Activated T-helper 2 cell treated with anti-CD3 and anti-CD28 coated beads, Interferon-gamma antibody, Interleukin-2, Interleukin-4, amounts not matched to agents 10 μg/mL and 5 μg/mL and 100 μg/mL, durations not matched to agents 14 hours and 24 hours and 36 hours (primary cell): ENCODE measurements at regions not wholly inside any gene's neighbourhood (a gene's known extent, or its start where the extent isn't known, plus 50 kb on each side); places are given as distances from the start of the nearest gene placed in this dataset.
"Not testable (repeated sequence)": the region's sequence is repeated elsewhere in the genome, so short reads cannot be mapped to it uniquely, and the experiment has no call there.

Source experiments
- DNase-seq: peaks from one replicate; pipeline ENCODE4 v3.0.0; 2021; ENCODE audit warnings: low spot score
- H3K27ac Mint-ChIP-seq: one replicate; pipeline ENCODE4 v1.8.0; 2021; ENCODE audit warnings: mixed read lengths
- H3K27me3 Mint-ChIP-seq: one replicate; pipeline ENCODE4 v1.8.0; 2021; ENCODE audit warnings: low read depth, mixed read lengths
- H3K36me3 Mint-ChIP-seq: one replicate; pipeline ENCODE4 v1.8.0; 2021; ENCODE audit warnings: low read depth, mixed read lengths
- H3K4me1 Mint-ChIP-seq: one replicate; pipeline ENCODE4 v1.8.0; 2021; ENCODE audit warnings: low read depth, mixed read lengths
- H3K4me3 Mint-ChIP-seq: one replicate; pipeline ENCODE4 v1.8.0; 2021; ENCODE audit warnings: low read depth, mild to moderate bottlenecking, moderate library complexity, mixed read lengths
- H3K9me3 Mint-ChIP-seq: one replicate; pipeline ENCODE4 v1.8.0; 2021; ENCODE audit warnings: mixed read lengths
- intact Hi-C: fragments of 100-400 bp; cut with micrococcal nuclease; formaldehyde crosslinking; loops from one replicate; pipeline ENCODE4 v1.15.1; 2023

- Mint-ChIP-seq H3K27me3 (peaks cover 3% of the 10 kb centered on the region), H3K9me3 (no peaks in the 10 kb centered on the region)
Observed at GRCh38 chr9:15077946-15078729, 167.9 kb upstream of the FREM1 start.

GRCh38 chr9:15073620-15074019, 163.4 kb upstream of the FREM1 start:
- Mint-ChIP-seq H3K9me3 (no peaks in the 10 kb centered on the region), H3K27ac (no peak overlapping the region), H3K36me3 (no peaks in the 10 kb centered on the region), H3K4me1 (no peaks in the 10 kb centered on the region), H3K27me3 (peaks cover 4% of the 10 kb centered on the region), H3K4me3 (no peak overlapping the region)
- intact Hi-C loops = no loop called here
- no peak for DNase-seq

More at GRCh38 chr9:15077946-15078729, 167.9 kb upstream of the FREM1 start:
- no peaks in the 10 kb centered on the region for H3K36me3 Mint-ChIP-seq
- intact Hi-C loops = no loop called here
- no peak for DNase-seq
- H3K4me1 Mint-ChIP-seq = no peaks in the 10 kb centered on the region
- H3K27ac Mint-ChIP-seq = no peak overlapping the region
- H3K4me3 Mint-ChIP-seq = no peak overlapping the region

GRCh38 chr9:15070716-15071115, 160.5 kb upstream of the FREM1 start:
- H3K9me3 Mint-ChIP-seq = no peaks in the 10 kb centered on the region
- no peak overlapping the region for H3K27ac Mint-ChIP-seq
- no peak overlapping the region for H3K4me3 Mint-ChIP-seq
- intact Hi-C loops = no loop called here
- no peaks in the 10 kb centered on the region for H3K36me3 Mint-ChIP-seq
- H3K4me1 Mint-ChIP-seq = no peaks in the 10 kb centered on the region
- peaks cover 12% of the 10 kb centered on the region for H3K27me3 Mint-ChIP-seq
- DNase-seq = no peak

GRCh38 chr9:15069106-15069505, 158.9 kb upstream of the FREM1 start:
- Mint-ChIP-seq H3K27ac (no peak overlapping the region), H3K9me3 (no peaks in the 10 kb centered on the region), H3K4me3 (no peak overlapping the region), H3K27me3 (peaks cover 12% of the 10 kb centered on the region), H3K36me3 (no peaks in the 10 kb centered on the region), H3K4me1 (no peaks in the 10 kb centered on the region)
- DNase-seq = no peak
- intact Hi-C loops = no loop called here

- intact Hi-C loops = no loop called here
- H3K9me3 Mint-ChIP-seq = no peaks in the 10 kb centered on the region
- no peaks in the 10 kb centered on the region for H3K36me3 Mint-ChIP-seq
- no peak overlapping the region for H3K27ac Mint-ChIP-seq
- H3K4me3 Mint-ChIP-seq = no peak overlapping the region
- H3K4me1 Mint-ChIP-seq = no peaks in the 10 kb centered on the region
- H3K27me3 Mint-ChIP-seq = peaks cover 12% of the 10 kb centered on the region
- no peak for DNase-seq
Observed at GRCh38 chr9:15068261-15068660, 158.0 kb upstream of the FREM1 start.

- peaks cover 4% of the 10 kb centered on the region for H3K4me1 Mint-ChIP-seq
- intact Hi-C loops = no loop called here
Observed at GRCh38 chr9:15059003-15059402, 148.8 kb upstream of the FREM1 start.

GRCh38 chr9:15058236-15058635, 148.0 kb upstream of the FREM1 start:
- no peak overlapping the region for H3K27ac Mint-ChIP-seq
- no peak for DNase-seq
- no peaks in the 10 kb centered on the region for H3K36me3 Mint-ChIP-seq
- peaks cover 4% of the 10 kb centered on the region for H3K4me1 Mint-ChIP-seq
- H3K27me3 Mint-ChIP-seq = no peaks in the 10 kb centered on the region
- H3K4me3 Mint-ChIP-seq = no peak overlapping the region
- intact Hi-C loops = no loop called here
- no peaks in the 10 kb centered on the region for H3K9me3 Mint-ChIP-seq

More at GRCh38 chr9:15059003-15059402, 148.8 kb upstream of the FREM1 start:
- H3K36me3 Mint-ChIP-seq = no peaks in the 10 kb centered on the region
- DNase-seq = no peak
- H3K27me3 Mint-ChIP-seq = no peaks in the 10 kb centered on the region
- H3K4me3 Mint-ChIP-seq = no peak overlapping the region
- H3K27ac Mint-ChIP-seq = no peak overlapping the region
- no peaks in the 10 kb centered on the region for H3K9me3 Mint-ChIP-seq

- H3K27me3 Mint-ChIP-seq, intact Hi-C loops, DNase-seq, H3K36me3 Mint-ChIP-seq, H3K4me1 Mint-ChIP-seq, H3K4me3 Mint-ChIP-seq, H3K9me3 Mint-ChIP-seq, H3K27ac Mint-ChIP-seq: not testable (repeated sequence)
Observed at GRCh38 chr9:15055284-15055683, 145.1 kb upstream of the FREM1 start.

- no peaks in the 10 kb centered on the region for H3K4me1 Mint-ChIP-seq
- no peak overlapping the region for H3K4me3 Mint-ChIP-seq
- no peaks in the 10 kb centered on the region for H3K36me3 Mint-ChIP-seq
- intact Hi-C loops = no loop called here
- no peaks in the 10 kb centered on the region for H3K9me3 Mint-ChIP-seq
- no peak overlapping the region for H3K27ac Mint-ChIP-seq
- peaks cover 5% of the 10 kb centered on the region for H3K27me3 Mint-ChIP-seq
- no peak for DNase-seq
Observed at GRCh38 chr9:15048772-15049171, 138.5 kb upstream of the FREM1 start.

- no peaks in the 10 kb centered on the region for H3K9me3 Mint-ChIP-seq
- DNase-seq = no peak
- H3K4me1 Mint-ChIP-seq = no peaks in the 10 kb centered on the region
- intact Hi-C loops = no loop called here
- H3K36me3 Mint-ChIP-seq = no peaks in the 10 kb centered on the region
- no peak overlapping the region for H3K4me3 Mint-ChIP-seq
- H3K27me3 Mint-ChIP-seq = peaks cover 5% of the 10 kb centered on the region
- H3K27ac Mint-ChIP-seq = no peak overlapping the region
Observed at GRCh38 chr9:15047028-15047551, 136.9 kb upstream of the FREM1 start.

GRCh38 chr9:15033316-15033715, 123.1 kb upstream of the FREM1 start:
- H3K27ac Mint-ChIP-seq = no peak overlapping the region
- no peak overlapping the region for H3K4me3 Mint-ChIP-seq
- no peak for DNase-seq
- no peaks in the 10 kb centered on the region for H3K4me1 Mint-ChIP-seq
- no peaks in the 10 kb centered on the region for H3K27me3 Mint-ChIP-seq
- intact Hi-C loops = no loop called here
- H3K36me3 Mint-ChIP-seq = no peaks in the 10 kb centered on the region
- peaks cover 4% of the 10 kb centered on the region for H3K9me3 Mint-ChIP-seq

- Mint-ChIP-seq H3K36me3 (no peaks in the 10 kb centered on the region), H3K27ac (no peak overlapping the region)
Observed at GRCh38 chr9:15032860-15033259, 122.6 kb upstream of the FREM1 start.

GRCh38 chr9:15021146-15021545, 110.9 kb upstream of the FREM1 start:
- intact Hi-C loops = no loop called here
- Mint-ChIP-seq H3K36me3 (no peaks in the 10 kb centered on the region), H3K4me3 (no peak overlapping the region), H3K27me3 (no peaks in the 10 kb centered on the region), H3K4me1 (no peaks in the 10 kb centered on the region), H3K9me3 (peaks cover 3% of the 10 kb centered on the region), H3K27ac (no peak overlapping the region)
- no peak for DNase-seq

More at GRCh38 chr9:15032860-15033259, 122.6 kb upstream of the FREM1 start:
- no peak for DNase-seq
- H3K27me3 Mint-ChIP-seq = no peaks in the 10 kb centered on the region
- intact Hi-C loops = no loop called here
- H3K9me3 Mint-ChIP-seq = peaks cover 4% of the 10 kb centered on the region
- H3K4me3 Mint-ChIP-seq = no peak overlapping the region
- no peaks in the 10 kb centered on the region for H3K4me1 Mint-ChIP-seq
